ENCODE measurements at regions not wholly inside any gene's neighbourhood (a gene's known extent, or its start where the extent isn't known, plus 50 kb on each side); places are given as distances from the start of the nearest gene placed in this dataset.

GRCh38 chr3:102095383-102095782 lies 246.1 kb downstream of the NFKBIZ start:
- TF ChIP-seq CTCF (IDR thresholded peaks at IDR 0.05; ENCODE audit: insufficient read depth, low read length, missing control alignments): no peak
- POLR2A ChIA-PET: interaction anchor here (1.0 kb wide), 1 partner anchor 246 kb away, joined by 3 read pairs; the partner anchor contains the start of gene NFKBIZ
- DNase-seq (ENCODE audit: low read depth, low spot score): no peak
- CTCF ChIA-PET: interaction anchor here (0.6 to 1.8 kb wide), 3 partner anchors 222 to 388 kb away, joined by 3 to 4 read pairs (median 3); no protein-coding TSS in a partner anchor
- H3K4me3 ChIP-seq (ENCODE audit: low read depth, low read length): no peak overlapping the region

- POLR2A ChIA-PET: no interaction called here
- CTCF ChIA-PET: interaction anchor here (1.3 to 1.8 kb wide), 3 partner anchors 9 to 300 kb away, joined by 3 to 4 read pairs (median 3); no protein-coding TSS in a partner anchor
- no peak overlapping the region for H3K4me3 ChIP-seq (ENCODE audit: low read depth, low read length)
- DNase-seq (ENCODE audit: low read depth, low spot score): no peak
- no peak for TF ChIP-seq CTCF (IDR thresholded peaks at IDR 0.05; ENCODE audit: insufficient read depth, low read length, missing control alignments)
Measured at GRCh38 chr3:102096066-102096465, 246.8 kb downstream of the NFKBIZ start.

DNA sequence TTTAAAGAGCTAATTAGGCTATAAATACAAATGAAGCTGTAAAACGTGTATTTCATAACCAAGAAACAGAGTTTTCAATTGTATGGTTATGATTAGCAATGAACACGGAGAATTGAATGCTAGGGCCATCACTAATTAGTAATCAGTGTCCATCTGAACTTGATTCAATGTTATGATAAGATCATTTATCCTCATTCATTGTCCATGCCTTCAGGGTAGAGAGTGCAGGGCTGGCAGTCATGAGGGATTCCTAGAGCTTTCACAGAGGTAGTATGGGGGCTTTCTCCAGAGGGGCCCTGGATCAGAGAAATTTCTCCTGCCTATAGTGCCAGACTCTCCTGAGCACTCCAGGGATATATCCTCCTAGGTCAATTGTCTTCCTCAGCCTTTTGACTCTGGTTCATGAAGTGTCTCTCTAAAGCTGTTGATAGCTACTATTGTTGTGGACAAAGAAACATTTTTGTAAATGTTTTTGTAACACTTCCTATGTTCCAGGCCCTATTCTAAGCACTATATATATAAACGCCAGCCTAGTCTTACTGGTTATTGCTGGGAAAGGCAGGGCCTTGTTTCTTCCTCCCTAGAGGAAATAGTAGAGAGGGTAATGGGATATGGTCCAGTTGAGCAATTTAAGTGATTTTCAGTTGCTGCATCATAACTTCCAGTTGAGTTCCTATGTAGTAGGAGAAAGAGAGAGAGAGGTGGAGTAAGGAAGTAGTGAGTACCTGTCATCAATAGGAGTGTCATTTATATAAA lies 249.0 kb downstream of the NFKBIZ start:
- no peak overlapping the region for H3K4me3 ChIP-seq (ENCODE audit: low read depth, low read length)
- ChIA-PET POLR2A (no interaction called here), CTCF (no interaction called here)
- no peak for DNase-seq (ENCODE audit: low read depth, low spot score)
- no peak for TF ChIP-seq CTCF (IDR thresholded peaks at IDR 0.05; ENCODE audit: insufficient read depth, low read length, missing control alignments)

- TF ChIP-seq CTCF (IDR thresholded peaks at IDR 0.05; ENCODE audit: insufficient read depth, low read length, missing control alignments): no peak
- ChIA-PET CTCF (no interaction called here), POLR2A (no interaction called here)
- no peak overlapping the region for H3K4me3 ChIP-seq (ENCODE audit: low read depth, low read length)
- DNase-seq (ENCODE audit: low read depth, low spot score): no peak
Measured at GRCh38 chr3:102099913-102100312, 250.6 kb downstream of the NFKBIZ start.

- ChIA-PET CTCF (interaction anchor here (0.8 to 1.3 kb wide), 2 partner anchors 11 to 123 kb away, joined by 3 read pairs; no protein-coding TSS in a partner anchor), POLR2A (no interaction called here)
- TF ChIP-seq CTCF (IDR thresholded peaks at IDR 0.05; ENCODE audit: insufficient read depth, low read length, missing control alignments): no peak
- H3K4me3 ChIP-seq (ENCODE audit: low read depth, low read length): no peak overlapping the region
- DNase-seq (ENCODE audit: low read depth, low spot score): no peak
Measured at GRCh38 chr3:102102394-102102793, 253.1 kb downstream of the NFKBIZ start.

DNA sequence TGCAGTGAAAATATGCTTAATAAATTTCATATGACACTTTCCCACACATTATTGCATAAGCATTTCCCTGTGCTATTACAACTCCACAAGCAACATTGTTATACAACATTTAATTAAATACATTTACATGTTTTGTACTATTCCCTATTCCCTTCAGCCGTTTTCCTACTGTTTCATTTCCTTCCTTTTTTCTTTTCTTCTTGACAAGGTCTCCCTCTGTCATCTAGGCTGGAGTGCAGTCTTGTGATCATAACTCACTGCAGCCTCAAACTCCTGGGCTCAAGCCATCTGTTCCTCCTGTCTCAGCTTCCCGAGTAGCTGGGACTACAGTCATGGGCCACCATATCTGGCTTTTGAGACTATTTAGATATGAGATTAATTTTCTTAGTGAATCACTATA lies 254.7 kb downstream of the NFKBIZ start:
- POLR2A ChIA-PET: no interaction called here
- no peak for DNase-seq (ENCODE audit: low read depth, low spot score)
- CTCF ChIA-PET: no interaction called here
- no peak for TF ChIP-seq CTCF (IDR thresholded peaks at IDR 0.05; ENCODE audit: insufficient read depth, low read length, missing control alignments)
- H3K4me3 ChIP-seq (ENCODE audit: low read depth, low read length): no peak overlapping the region

Measured in AG04449 (cell line).